Astrocyte of the spinal cord (primary cell): ENCODE measurements at regions not wholly inside any gene's neighbourhood (a gene's known extent, or its start where the extent isn't known, plus 50 kb on each side); places are given as distances from the start of the nearest gene placed in this dataset.

ENCODE experiments used
- DNase-seq: peaks from one replicate; pipeline ENCODE4 v3.0.0; 2011; ENCODE audit warnings: low read depth, low spot score
- H3K4me3 ChIP-seq: 2 replicates; pipeline ENCODE4 v1.5.1; 2011; ENCODE audit warnings: low read depth, mild to moderate bottlenecking, low read length, moderate library complexity
- CTCF ChIP-seq: IDR thresholded peaks from 2 replicates; pipeline ENCODE4 v1.5.1; 2012; ENCODE audit warnings: low read depth, mild to moderate bottlenecking, low read length, inconsistent platforms
- in situ Hi-C: cut with HindIII; loops from 2 replicates; pipeline ENCODE4 v1.10.0; 2017; ENCODE audit warnings: low sequenced_read_pairs

- TF ChIP-seq CTCF, result no peak
- H3K4me3 ChIP-seq, result no peak overlapping the region
- in situ Hi-C loops, result no loop called here
- no peak for DNase-seq
These were observed 348.0 kb downstream of the ZNF608 start for GRCh38 chr5:124398460-124398859.

DNA sequence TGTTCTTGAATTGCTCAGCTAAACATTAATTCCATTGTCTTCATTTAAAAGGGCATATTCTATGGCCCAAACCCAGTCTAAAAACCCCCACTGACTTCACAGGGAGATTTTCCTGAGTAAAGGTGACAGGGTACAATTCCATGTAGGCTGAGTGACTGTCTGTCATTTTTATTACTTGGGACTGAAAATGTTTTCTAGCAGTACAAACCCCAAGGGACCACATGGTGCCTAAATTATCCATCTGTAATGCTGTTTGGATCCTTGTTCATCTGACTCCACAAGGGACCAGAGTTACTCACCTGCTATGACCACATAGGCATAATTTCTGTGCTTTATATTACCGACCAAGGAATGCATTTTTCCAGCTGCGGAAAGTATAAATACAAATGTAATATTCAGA lies 349.1 kb downstream of the ZNF608 start:
- H3K4me3 ChIP-seq, result no peak overlapping the region
- no peak for TF ChIP-seq CTCF
- no peak for DNase-seq
- in situ Hi-C loops, result no loop called here

DNA sequence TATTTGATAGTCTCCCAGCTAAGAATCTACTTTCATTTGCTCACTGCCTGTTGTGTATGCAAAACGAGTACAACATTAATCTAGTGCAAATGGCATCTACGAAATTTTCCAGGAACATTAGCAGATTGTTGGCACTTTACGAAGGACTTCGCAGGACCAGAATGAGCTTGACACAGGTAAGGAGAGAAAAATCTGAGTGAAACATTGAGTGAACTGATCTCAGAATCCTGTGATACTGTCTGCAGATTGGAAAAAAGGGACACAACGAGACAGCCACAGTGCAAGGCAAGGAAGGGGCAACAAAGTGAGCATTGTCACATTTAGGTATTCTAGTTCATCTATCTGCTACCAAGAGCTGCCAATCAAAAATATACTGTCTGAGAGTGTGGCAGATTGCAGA lies 350.5 kb downstream of the ZNF608 start:
- H3K4me3 ChIP-seq, result no peak overlapping the region
- no peak for TF ChIP-seq CTCF
- no peak for DNase-seq
- in situ Hi-C loops, result no loop called here

DNA sequence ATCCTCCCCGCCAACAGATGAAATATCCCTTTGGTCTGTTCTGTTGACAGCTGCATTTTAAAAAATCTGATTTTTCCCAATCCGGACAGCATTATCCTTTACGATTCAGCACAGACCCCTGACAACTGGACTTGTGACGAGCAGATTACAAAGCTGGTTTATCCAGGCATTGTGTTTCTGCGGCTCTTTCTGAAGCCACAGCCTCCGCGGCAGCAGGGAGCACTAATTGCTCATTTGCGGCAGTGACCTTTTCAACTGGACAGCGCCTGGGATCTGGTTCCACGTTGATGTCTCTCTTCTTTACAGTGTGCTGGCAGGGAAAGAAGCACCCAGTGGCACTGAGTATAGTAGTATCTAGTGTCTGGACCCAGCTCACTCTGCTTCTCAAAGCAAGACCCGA lies 351.2 kb downstream of the ZNF608 start:
- DNase-seq, result peak; percentile 32
- no peak overlapping the region for H3K4me3 ChIP-seq
- in situ Hi-C loops, result no loop called here
- TF ChIP-seq CTCF, result no peak

DNA sequence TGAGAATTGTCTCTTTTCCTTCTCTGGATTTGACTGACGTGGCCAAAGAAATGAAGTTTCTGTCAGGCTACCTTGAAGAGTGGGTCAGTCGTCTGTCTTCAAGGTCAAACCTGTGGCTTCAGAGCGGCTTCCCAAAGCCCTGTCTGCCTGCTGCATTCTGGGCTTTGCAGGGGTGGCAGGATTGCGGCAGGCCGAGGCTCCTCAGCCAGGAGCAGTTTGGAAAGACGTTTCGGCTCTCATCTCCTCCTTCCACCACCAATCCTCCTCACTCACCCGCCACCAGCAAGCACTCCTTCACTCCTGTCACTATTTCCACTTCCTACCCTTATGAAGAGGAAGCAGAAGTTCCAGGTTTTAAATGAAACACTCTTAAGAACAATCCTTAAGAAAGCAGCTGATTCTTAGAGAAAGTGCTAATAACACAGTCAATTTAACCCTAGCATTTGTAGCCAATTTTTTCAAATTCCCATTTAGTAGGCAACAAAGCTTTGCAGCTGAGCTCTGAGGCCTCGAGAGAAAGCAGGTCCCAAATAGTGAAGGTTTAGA lies 351.7 kb downstream of the ZNF608 start:
- TF ChIP-seq CTCF, result no peak
- DNase-seq, result no peak
- in situ Hi-C loops, result no loop called here
- no peak overlapping the region for H3K4me3 ChIP-seq

DNA sequence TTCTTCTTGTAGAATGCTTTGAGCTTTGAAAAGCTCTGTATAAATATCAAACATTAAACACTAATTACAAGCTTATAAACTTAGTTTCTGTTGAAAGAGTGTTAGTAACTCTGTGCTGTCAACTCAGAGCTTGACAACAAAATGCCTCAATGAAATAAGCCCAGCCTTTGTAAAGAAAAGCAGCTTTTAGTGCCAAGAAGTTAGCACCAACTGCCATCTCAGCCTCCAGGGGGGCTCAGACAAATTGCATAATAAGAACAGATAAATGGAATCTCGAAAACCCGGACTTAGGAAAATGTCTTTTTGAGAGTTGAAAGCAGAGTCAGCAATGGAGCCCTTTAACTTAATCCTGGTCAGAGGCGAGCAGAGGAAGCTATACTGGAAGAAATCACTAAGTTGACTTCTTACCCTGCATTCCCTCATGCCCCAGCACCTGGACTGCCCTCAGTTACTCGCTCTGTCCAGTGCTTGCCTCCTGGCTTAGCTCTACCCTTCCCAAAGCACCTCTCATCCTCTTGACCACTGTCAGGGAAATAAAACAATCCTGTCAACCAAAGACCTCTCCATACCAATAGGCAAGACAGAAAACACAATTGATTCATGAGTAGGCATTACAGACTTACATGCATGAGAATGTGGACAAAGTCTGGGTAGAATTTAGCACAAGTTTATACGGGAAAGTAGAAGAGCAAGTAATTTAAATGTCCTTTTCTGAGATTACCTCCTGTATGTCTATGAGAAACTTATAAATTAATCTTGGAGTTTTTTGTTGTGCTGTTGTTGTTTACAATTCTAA lies 352.7 kb downstream of the ZNF608 start:
- in situ Hi-C loops, result no loop called here
- TF ChIP-seq CTCF, result no peak
- no peak overlapping the region for H3K4me3 ChIP-seq
- DNase-seq, result no peak
